CMK (cell line): ENCODE measurements at regions not wholly inside any gene's neighbourhood (a gene's known extent, or its start where the extent isn't known, plus 50 kb on each side); places are given as distances from the start of the nearest gene placed in this dataset.

Experiments used
- DNase-seq: peaks from one replicate; pipeline ENCODE4 v3.0.0-alpha.2; 2010; ENCODE audit warnings: low read depth

DNA sequence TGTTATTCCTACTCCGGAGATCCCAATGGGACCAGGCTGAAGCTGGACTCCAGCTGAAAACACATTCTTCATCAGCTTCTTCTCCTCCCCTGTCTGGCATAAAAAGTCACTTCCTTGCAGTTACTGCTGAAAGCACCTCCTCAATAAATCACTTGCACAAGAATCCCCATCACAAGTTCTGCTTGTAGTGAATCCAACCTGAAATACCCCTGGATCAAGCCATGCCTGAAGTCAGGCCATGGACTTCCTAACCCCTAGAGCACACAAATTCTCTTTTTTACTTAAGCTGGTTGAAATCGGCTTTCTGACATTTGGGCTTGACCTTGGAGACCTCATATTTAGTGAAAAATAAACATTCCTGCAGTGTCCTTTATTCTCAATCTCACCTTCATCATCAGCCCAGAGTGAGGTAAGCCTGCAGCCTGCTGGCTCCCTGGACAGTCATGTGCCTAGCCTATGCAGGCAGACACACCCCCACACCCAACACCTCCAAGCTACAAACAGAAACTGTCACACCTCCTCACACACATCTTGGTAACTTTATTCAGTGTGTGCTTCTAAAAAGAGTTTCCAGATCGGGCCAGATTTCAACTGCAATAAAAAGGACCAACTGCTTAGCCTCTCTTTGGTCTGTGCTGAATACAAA lies 51.5 kb upstream of the PTPRT start:
- DNase-seq, result no peak
